HG02759 (cell line): ENCODE measurements at regions not wholly inside any gene's neighbourhood (a gene's known extent, or its start where the extent isn't known, plus 50 kb on each side); places are given as distances from the start of the nearest gene placed in this dataset.
"Not testable (repeated sequence)": the region's sequence is repeated elsewhere in the genome, so short reads cannot be mapped to it uniquely, and the experiment has no call there.

Experiments
- ATAC-seq: cut with Tn5 transposase; IDR thresholded peaks from one replicate; pipeline ENCODE4 v1.9.1; 2021; ENCODE audit warnings: mild to moderate bottlenecking, moderate library complexity; ENCODE audit not compliant: unreplicated experiment

GRCh38 chr5:112472614-112473013 is 53.5 kb upstream of the EPB41L4A start:
- no peak for ATAC-seq

GRCh38 chr5:112473989-112474388 is 54.9 kb upstream of the EPB41L4A start:
- ATAC-seq, result no peak

- ATAC-seq, result no peak
These were observed 56.8 kb upstream of the EPB41L4A start for GRCh38 chr5:112475747-112476365.

GRCh38 chr5:112479418-112479817 is 60.3 kb upstream of the EPB41L4A start:
- ATAC-seq, result no peak

GRCh38 chr5:112480501-112480900 is 61.4 kb upstream of the EPB41L4A start:
- no peak for ATAC-seq

- no peak for ATAC-seq
These were observed 64.6 kb upstream of the EPB41L4A start for GRCh38 chr5:112483704-112484103.

GRCh38 chr5:112485934-112486355 is 66.9 kb upstream of the EPB41L4A start:
- no peak for ATAC-seq

GRCh38 chr5:112491257-112491656 is 72.2 kb upstream of the EPB41L4A start:
- ATAC-seq, result no peak

GRCh38 chr5:112492291-112492690 is 73.2 kb upstream of the EPB41L4A start:
- peak; percentile 98 for ATAC-seq

GRCh38 chr5:112503749-112504501 is 84.8 kb upstream of the EPB41L4A start:
- ATAC-seq, result not testable (repeated sequence)

- ATAC-seq, result not testable (repeated sequence)
These were observed 90.0 kb upstream of the EPB41L4A start for GRCh38 chr5:112509097-112509496.

- no peak for ATAC-seq
These were observed 92.8 kb upstream of the EPB41L4A start for GRCh38 chr5:112511920-112512319.

GRCh38 chr5:112512901-112513300 is 93.8 kb upstream of the EPB41L4A start:
- no peak for ATAC-seq

- no peak for ATAC-seq
These were observed 95.0 kb upstream of the EPB41L4A start for GRCh38 chr5:112514111-112514510.

- ATAC-seq, result not testable (repeated sequence)
These were observed 101.4 kb upstream of the EPB41L4A start for GRCh38 chr5:112520474-112520873.

GRCh38 chr5:112522891-112523673 is 104.0 kb upstream of the EPB41L4A start:
- ATAC-seq, result peak; percentile 71

- ATAC-seq, result peak; percentile 72
These were observed 104.7 kb upstream of the EPB41L4A start for GRCh38 chr5:112523674-112524263.

- no peak for ATAC-seq
These were observed 106.1 kb upstream of the EPB41L4A start for GRCh38 chr5:112525217-112525616.

GRCh38 chr5:112528928-112529327 is 109.9 kb upstream of the EPB41L4A start:
- no peak for ATAC-seq

- no peak for ATAC-seq
These were observed 110.4 kb upstream of the EPB41L4A start for GRCh38 chr5:112529525-112529924.

GRCh38 chr5:112532654-112533360 is 113.7 kb upstream of the EPB41L4A start:
- ATAC-seq, result peak; percentile 29
